ENCODE measurements at regions not wholly inside any gene's neighbourhood (a gene's known extent, or its start where the extent isn't known, plus 50 kb on each side); places are given as distances from the start of the nearest gene placed in this dataset.

DNA sequence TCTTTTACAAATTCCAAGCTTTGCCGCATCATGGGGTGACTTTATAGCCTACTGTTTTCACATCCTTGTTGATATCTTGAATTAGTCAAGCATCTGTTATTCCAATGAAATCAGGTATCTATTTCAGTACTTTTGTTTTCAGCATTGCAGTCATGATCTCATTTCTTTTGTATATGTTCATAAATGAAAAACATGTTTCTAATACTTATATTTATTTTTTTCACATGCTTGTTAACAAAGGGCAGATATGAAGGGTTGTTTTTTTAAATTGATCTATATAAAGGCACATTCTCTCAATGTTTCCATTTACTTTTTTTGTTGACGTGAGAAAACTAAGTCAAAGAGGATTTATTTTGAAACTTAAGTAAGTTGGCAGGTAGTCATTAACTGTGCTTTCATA lies 964.8 kb downstream of the JRKL start:
- TF ChIP-seq, protein P1, sequence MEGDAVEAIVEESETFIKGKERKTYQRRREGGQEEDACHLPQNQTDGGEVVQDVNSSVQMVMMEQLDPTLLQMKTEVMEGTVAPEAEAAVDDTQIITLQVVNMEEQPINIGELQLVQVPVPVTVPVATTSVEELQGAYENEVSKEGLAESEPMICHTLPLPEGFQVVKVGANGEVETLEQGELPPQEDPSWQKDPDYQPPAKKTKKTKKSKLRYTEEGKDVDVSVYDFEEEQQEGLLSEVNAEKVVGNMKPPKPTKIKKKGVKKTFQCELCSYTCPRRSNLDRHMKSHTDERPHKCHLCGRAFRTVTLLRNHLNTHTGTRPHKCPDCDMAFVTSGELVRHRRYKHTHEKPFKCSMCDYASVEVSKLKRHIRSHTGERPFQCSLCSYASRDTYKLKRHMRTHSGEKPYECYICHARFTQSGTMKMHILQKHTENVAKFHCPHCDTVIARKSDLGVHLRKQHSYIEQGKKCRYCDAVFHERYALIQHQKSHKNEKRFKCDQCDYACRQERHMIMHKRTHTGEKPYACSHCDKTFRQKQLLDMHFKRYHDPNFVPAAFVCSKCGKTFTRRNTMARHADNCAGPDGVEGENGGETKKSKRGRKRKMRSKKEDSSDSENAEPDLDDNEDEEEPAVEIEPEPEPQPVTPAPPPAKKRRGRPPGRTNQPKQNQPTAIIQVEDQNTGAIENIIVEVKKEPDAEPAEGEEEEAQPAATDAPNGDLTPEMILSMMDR (IDR thresholded peaks at IDR 0.05) = no peak
- H3K79me2 ChIP-seq (ENCODE audit: insufficient read depth, low read length) = no peaks in the 10 kb centered on the region
- no CpG with 5 or more reads among the region's 2 CpGs for WGBS (ENCODE audit: insufficient coverage)
- no peak overlapping the region for H3K9ac ChIP-seq (ENCODE audit: insufficient read depth, low read length, poor library complexity, severe bottlenecking)
- Mint-ChIP-seq H3K36me3 (no peaks in the 10 kb centered on the region), H3K27me3 (ENCODE audit: low read depth in 3 of 3) (no peaks in the 10 kb centered on the region), H3K4me1 (no peaks in the 10 kb centered on the region), H3K9me3 (peaks cover 0 to 8% (median 2%) of the 10 kb centered on the region in 7 donors), H3K27ac (no peak overlapping the region), H3K4me3 (no peak overlapping the region)
- H3K4me2 ChIP-seq (replicated peaks; ENCODE audit: extremely low read depth, low read length, poor library complexity, severe bottlenecking) = no peak overlapping the region
- peaks cover 0 to 5% of the 10 kb centered on the region in 2 donors for H3K9me3 ChIP-seq (replicated peaks in 1 of 2; ENCODE audit: control insufficient read depth in 1 of 2, insufficient read depth in 1 of 2, low read length in 2 of 2)
- H2AFZ ChIP-seq (ENCODE audit: insufficient read depth, low read depth, low read length, poor library complexity, severe bottlenecking) = no peak overlapping the region
- H3K27ac ChIP-seq (ENCODE audit: low read depth in 1 of 2, low read length in 2 of 2) = no peak overlapping the region
- no peaks in the 10 kb centered on the region for H3K4me1 ChIP-seq (ENCODE audit: control insufficient read depth in 1 of 2, insufficient read depth in 2 of 2, low read length in 2 of 2)
- H3K4me3 ChIP-seq (replicated peaks in 1 of 3; ENCODE audit: low read depth in 2 of 3, low read length in 3 of 3) = no peak overlapping the region
- intact Hi-C loops (cut with micrococcal nuclease) = no loop called here
- no peaks in the 10 kb centered on the region for H3K27me3 ChIP-seq (ENCODE audit: control insufficient read depth in 2 of 2, insufficient read depth in 2 of 2, low read length in 2 of 2)
- DNase-seq = no peak
- no peaks in the 10 kb centered on the region for H4K20me1 ChIP-seq (ENCODE audit: insufficient read depth, low read length)
- H3K36me3 ChIP-seq (replicated peaks in 1 of 2; ENCODE audit: control insufficient read depth in 1 of 2, insufficient read depth in 2 of 2, low read length in 2 of 2) = no peaks in the 10 kb centered on the region

DNA sequence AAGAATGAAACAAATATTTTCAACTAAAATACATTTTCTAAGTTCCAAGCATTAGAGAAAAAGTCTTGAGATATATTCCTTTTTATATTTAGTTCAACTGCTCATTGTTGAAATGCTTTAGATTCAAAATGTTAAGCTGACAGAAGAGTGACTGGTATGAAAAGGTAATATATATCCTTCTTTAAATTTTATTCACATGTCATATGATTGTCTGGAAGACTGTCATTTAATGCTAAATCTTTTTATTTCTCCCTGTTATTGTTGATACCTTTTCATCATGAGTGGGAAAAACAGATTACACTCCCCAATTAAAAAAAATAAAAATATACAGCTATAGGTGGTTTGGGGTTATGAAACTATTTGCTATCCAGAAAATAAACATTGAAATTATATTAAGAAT lies 965.4 kb downstream of the JRKL start:
- no peaks in the 10 kb centered on the region for H3K36me3 ChIP-seq (replicated peaks in 1 of 2; ENCODE audit: control insufficient read depth in 1 of 2, insufficient read depth in 2 of 2, low read length in 2 of 2)
- Mint-ChIP-seq H3K4me3 (no peak overlapping the region), H3K27ac (no peak overlapping the region), H3K27me3 (ENCODE audit: low read depth in 3 of 3) (no peaks in the 10 kb centered on the region), H3K9me3 (peaks cover 0 to 8% (median 2%) of the 10 kb centered on the region in 7 donors), H3K4me1 (no peaks in the 10 kb centered on the region), H3K36me3 (no peaks in the 10 kb centered on the region)
- no peaks in the 10 kb centered on the region for H3K79me2 ChIP-seq (ENCODE audit: insufficient read depth, low read length)
- H3K4me2 ChIP-seq (replicated peaks; ENCODE audit: extremely low read depth, low read length, poor library complexity, severe bottlenecking) = no peak overlapping the region
- intact Hi-C loops (cut with micrococcal nuclease) = no loop called here
- peaks cover 0 to 5% of the 10 kb centered on the region in 2 donors for H3K9me3 ChIP-seq (replicated peaks in 1 of 2; ENCODE audit: control insufficient read depth in 1 of 2, insufficient read depth in 1 of 2, low read length in 2 of 2)
- no peaks in the 10 kb centered on the region for H3K4me1 ChIP-seq (ENCODE audit: control insufficient read depth in 1 of 2, insufficient read depth in 2 of 2, low read length in 2 of 2)
- H4K20me1 ChIP-seq (ENCODE audit: insufficient read depth, low read length) = no peaks in the 10 kb centered on the region
- H3K27me3 ChIP-seq (ENCODE audit: control insufficient read depth in 2 of 2, insufficient read depth in 2 of 2, low read length in 2 of 2) = no peaks in the 10 kb centered on the region
- no peak overlapping the region for H3K27ac ChIP-seq (ENCODE audit: low read depth in 1 of 2, low read length in 2 of 2)
- no peak overlapping the region for H2AFZ ChIP-seq (ENCODE audit: insufficient read depth, low read depth, low read length, poor library complexity, severe bottlenecking)
- TF ChIP-seq, protein P1 (IDR thresholded peaks at IDR 0.05) = no peak
- DNase-seq = no peak
- H3K9ac ChIP-seq (ENCODE audit: insufficient read depth, low read length, poor library complexity, severe bottlenecking) = no peak overlapping the region
- H3K4me3 ChIP-seq (replicated peaks in 1 of 3; ENCODE audit: low read depth in 2 of 3, low read length in 3 of 3) = no peak overlapping the region

All from CD14-positive monocyte (primary cell).